DMS53 (cell line): ENCODE measurements at regions not wholly inside any gene's neighbourhood (a gene's known extent, or its start where the extent isn't known, plus 50 kb on each side); places are given as distances from the start of the nearest gene placed in this dataset.

Experiments
- DNase-seq: peaks from one replicate; lab custom pipeline; 2025; lab: John Stamatoyannopoulos, UW

GRCh38 chr9:20197976-20198685, 409.3 kb upstream of the SLC24A2 start:
- peak; percentile 14 for DNase-seq

DNA sequence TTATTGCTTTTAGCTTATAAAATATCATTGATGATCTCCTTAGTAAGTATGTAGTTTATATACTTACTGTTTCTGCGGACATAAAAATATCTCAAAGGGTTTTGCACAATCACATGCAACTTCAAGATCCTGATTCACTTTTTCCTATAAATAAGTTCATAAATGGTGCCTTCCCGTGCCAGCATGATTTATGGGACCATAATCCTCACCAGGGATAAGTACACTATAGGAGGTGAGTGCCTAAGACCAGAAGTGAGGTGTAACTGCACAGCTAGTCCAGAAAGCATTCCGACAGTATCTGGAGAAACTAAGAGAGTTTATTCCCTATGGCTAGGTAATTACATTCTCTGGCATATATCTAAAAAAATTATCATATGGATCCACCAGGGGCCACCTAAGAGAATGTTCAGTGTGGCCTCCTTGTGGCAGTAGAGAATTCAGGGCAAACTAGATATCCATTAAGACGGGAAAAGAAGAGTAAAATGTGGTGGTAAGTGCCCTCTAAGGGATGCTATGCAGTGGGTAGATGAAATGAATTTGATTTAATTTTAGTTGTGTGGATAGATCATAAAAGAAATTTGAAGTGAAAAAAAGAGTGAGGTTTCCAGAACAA, 402.5 kb upstream of the SLC24A2 start:
- peak; percentile 2 for DNase-seq

- DNase-seq = no peak
These were observed 401.0 kb upstream of the SLC24A2 start for GRCh38 chr9:20189871-20190270.

- no peak for DNase-seq
These were observed 400.0 kb upstream of the SLC24A2 start for GRCh38 chr9:20188616-20189369.

DNA sequence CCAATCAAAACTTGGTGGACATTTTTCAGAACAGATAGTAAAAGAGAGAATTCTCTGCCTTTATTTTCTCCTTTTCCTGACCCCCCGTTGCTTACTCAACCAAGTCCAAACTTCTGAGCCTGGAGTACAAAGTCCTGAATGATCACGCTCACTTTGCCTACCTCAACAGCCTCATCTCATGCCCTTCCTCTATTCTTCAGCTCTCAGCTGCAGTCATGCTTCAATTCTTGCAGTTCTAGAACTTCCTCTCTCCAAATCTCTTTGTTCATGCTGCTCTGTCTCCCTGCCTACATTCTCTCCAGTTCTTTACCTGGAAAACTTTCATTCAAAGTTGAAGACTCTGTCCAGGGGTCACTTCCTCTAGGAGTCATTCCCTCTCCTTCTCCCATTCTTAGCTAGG, 398.5 kb upstream of the SLC24A2 start:
- no peak for DNase-seq

DNA sequence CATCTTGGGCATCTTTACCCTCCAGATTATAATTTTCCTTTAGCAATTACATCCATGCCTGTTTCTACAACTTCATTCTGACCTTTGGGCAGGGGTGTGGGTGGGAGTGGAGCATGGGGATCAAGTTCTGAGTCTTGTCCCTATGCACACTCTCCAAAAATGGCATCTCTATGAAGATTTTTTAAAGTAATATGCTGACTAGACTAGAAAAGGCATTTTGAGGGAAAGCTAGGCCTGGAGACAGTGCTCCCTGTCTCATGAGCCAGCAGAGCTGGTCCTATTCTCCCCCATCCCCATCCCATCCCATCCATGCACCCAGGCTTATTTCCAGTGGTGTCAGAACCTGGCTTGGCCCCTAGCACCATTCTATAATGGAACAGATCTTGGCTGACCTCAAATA, 398.0 kb upstream of the SLC24A2 start:
- no peak for DNase-seq

DNA sequence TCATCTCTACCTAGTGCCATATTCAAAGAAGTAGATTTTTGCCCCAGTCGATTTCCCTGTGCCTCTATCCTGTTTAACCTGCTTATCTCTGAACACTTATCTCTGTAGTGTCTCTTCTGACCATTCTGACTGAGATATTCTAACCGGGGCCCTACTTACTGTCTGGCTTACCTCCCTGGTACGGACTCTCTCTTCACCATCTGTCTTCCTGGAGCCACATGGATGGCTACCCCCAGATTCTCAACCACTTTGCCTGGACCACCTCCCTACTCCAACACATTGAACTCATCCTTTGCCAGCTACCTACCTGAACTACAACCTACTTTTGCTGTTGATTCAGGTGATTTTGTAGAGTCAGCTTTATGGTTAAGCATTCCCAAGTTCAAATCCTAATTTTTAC, 397.4 kb upstream of the SLC24A2 start:
- DNase-seq = no peak

DNA sequence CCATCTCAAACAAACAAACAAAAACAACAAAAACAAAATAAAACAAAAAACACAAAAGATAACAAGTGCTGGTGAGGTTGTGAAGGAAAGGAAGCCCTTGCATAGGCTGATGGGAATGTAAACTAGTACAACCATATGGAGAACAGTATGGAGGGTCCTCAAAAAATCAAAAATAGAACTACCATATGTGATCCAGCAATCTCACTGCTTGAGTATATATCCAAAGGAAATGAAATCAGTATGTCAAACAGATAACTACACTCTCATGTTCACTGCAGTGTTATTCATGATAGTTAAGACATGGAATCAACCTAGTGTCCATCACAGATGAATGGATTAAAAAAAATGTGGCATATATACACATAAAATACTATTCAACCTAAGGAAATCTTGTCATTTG, 395.7 kb upstream of the SLC24A2 start:
- DNase-seq = no peak

DNA sequence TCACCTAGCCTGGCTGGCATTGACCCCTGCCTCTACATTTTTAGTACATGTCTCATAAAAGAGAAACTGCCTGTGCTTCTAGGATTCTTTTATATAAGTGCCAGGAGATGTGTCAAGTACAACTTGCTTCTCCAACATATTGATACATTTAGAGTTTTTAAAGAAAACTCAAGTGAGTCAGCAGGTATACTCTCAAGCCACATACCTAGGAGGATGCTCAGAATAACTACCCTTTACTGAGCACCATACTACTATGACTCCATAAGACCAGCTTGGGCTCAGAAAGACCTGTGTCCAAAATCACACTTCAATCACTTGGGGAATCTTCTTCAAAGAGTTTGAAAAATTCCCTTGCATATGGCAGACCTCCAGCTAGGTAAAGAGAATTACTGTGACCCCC, 389.8 kb upstream of the SLC24A2 start:
- no peak for DNase-seq

DNA sequence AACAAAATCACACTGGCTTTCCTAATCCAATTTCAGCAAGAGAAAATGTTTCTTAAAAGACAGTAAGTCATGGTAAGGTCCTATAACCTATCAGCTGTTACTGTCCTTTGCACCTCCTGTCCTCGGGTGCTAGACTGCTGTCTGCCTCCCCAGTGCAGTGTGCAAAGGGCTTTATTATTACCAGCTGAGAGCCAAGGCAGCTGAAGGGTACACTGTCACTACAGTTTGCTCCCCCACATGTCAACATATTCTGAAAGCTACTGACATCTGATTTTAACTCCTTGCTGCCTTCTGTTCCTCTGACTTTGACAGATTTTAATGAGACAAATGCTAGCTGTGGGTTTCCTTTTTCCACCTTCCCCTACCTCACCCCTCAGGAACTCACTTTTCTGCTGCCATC, 389.4 kb upstream of the SLC24A2 start:
- no peak for DNase-seq

- no peak for DNase-seq
These were observed 381.3 kb upstream of the SLC24A2 start for GRCh38 chr9:20170122-20170521.

DNA sequence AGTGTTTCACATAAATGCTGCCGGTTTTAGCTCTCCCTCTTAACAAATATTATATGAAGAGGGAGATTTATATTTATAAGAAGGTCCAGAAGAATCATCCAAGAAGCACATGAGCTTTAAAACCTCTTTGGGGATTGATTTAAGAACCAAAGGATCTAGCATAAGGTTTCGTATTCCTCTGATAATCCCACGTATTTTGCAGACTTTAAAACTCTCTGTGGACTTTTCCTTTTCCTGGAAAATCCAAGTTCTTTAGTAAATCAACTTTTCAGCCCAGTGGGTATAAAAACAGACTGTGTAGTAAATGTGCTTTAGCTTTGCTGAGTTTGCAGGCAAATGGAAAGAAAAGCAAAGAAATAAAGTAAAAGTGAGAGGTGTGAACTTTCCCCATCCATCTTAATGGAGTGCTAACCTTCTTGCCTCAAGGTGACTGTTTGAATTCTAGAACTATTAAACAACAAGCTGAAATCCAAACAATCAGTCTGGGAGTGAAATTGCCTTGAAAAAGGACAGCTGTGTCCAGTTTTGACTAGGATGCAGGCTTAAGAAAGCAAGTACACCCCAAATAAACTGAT, 363.4 kb upstream of the SLC24A2 start:
- DNase-seq = no peak

DNA sequence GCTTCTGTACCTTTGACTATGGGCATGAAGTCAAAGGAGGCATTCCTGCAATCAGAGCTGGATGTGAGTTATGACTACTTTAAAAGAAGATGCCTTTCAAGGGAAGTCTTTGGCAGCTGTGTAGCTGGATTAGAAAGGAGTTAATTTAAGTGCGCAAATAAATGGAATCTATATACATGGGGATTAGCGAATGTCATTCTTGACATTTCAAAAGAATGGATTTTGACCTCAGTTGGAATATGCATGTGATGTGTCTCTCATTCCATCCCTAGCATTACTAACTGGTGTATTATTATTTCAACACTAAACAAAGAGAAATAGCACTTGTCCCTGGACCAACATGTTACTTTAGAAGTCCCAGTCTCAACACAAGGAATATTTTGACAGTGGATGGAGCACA, 359.6 kb upstream of the SLC24A2 start:
- no peak for DNase-seq

DNA sequence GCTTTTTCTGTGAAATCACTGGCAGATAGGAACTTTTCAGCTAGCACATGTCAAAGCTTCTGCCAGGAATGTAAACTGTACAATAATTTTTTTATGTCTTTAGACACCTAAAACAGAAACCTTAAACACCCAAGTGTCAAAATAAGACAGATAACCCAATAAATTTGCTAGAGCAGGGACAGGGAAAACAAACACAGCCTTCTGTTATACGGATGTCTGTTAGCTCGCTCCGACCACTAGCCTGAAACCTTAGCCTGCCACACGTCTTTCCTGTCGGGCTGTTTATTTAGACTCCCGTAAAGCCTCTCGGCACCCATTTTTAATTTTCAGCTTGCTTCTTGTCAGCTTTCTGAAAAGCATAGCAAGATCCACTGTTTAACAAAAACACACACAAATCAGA, 355.4 kb upstream of the SLC24A2 start:
- DNase-seq = no peak

DNA sequence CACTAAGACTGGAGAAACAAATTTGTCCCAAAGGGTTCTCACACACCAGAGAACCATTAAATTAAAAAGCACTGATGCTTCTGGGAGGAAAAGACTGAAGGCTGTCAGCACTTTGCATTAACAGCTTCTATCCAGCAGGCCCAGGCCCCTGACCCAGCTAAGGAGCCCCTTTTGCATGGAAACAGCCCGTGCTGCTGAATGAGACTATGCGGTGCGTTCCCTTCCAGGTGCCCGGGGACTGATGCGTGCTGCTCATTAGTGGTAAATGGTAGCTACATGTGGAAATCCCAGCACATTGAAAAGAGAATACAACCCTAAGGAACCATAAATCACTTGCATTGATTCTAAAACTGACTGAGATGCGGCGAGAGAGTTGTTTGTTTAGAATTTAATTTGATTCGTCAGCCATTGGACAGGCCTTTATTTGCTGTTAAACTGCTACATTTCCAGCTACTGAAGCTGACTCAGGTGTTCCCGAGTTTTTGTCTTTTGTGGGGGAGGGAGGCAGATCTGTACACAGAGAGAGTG, 351.0 kb upstream of the SLC24A2 start:
- DNase-seq = no peak

GRCh38 chr9:20138841-20139240, 350.0 kb upstream of the SLC24A2 start:
- no peak for DNase-seq

DNA sequence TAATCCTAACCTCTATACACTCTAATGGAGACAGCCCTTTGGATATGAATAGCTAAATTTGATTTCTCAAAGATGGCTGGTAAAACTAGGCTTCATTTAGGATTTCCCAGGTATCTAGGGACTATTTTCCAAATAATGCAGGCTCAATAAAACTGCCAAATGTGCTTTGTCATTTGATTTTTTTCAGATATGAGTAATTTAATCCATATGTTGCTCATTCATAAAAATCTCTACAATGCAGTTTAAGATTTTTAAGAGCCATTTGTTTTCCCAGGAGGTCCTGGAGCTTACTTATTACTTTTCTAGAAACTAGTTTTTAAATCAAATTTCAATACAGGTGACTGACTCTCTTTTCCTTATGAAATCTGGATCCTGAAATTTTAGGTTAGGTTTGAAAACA, 349.3 kb upstream of the SLC24A2 start:
- no peak for DNase-seq

GRCh38 chr9:20137425-20137824, 348.6 kb upstream of the SLC24A2 start:
- DNase-seq = no peak

DNA sequence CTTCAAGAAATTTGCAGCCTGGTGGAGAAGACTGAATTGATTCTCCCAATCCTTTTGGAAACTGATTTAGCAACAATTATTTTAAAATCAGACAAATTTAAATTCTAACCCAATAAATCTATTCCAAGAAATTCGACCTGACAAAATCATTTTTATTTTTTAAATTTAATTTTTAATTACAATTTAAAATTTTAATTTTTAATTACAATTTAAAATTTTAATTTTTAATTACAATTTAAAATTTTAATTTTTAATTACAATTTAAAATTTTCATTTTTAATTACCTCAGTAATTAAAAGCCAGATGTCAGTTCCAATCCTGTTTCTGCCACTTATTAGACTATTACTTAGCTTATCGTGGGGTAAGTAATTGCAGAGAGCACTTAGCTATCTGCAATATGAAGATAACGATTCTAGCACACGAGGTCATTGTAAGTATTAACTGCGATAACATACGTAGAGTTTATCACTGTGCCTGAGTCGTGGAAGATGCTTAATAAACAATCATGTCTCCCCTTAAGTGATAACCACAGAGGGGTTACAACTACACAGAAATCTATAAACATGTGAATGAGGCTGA, 346.4 kb upstream of the SLC24A2 start:
- DNase-seq = no peak

DNA sequence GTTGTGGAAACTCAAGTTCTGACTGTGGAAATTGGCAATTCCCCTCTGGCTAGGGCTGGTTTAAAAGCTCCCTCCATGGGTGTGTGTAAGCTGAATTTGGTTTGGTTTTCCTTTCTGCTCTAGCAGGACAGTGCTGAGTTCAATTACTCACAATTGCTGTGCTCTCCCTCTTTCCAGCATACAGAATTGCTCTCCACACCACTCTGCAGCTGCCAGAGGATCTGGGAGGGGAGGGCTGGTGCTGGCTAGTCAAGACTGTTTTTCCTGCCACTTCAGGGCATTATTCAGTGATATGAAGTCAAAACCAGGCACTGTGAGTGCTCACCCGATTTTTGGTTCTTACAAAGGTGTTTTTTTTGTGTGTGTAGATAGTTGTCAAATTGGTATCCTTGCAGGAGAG, 336.9 kb upstream of the SLC24A2 start:
- DNase-seq = no peak

- DNase-seq = no peak
These were observed 330.7 kb upstream of the SLC24A2 start for GRCh38 chr9:20119566-20119965.

GRCh38 chr9:20117986-20118385, 329.1 kb upstream of the SLC24A2 start:
- DNase-seq = no peak
